ENCODE measurements at regions not wholly inside any gene's neighbourhood (a gene's known extent, or its start where the extent isn't known, plus 50 kb on each side); places are given as distances from the start of the nearest gene placed in this dataset.

DNA sequence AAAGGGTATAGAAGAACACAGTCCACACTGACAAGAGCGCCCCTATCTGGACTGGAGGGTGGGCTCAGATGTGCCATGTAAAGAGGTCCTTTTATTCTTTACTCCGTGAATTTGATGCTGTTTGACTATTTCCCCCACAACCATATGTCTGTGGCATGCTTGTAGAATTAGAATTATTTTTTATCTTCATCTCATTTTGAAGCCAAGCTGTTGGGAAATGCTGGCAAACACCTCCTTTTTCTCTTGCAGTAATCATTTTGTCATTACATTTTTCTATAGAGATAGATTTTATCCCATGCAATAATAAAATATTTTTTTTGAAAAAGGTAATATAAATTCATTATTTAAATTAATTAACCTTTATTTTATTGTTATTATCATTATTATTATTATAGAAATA is 926.6 kb upstream of the AUTS2 start:
- TF ChIP-seq TAF1 (IDR thresholded peaks at IDR 0.05; ENCODE audit: borderline replicate concordance, insufficient read depth, low read length) (no peak), POLR2AphosphoS5 (IDR thresholded peaks at IDR 0.05; ENCODE audit: low read depth, low read length) (no peak), FOXP2 (optimal IDR thresholded peaks at IDR 0.05; ENCODE audit: borderline replicate concordance, extremely low read depth, extremely low read length, insufficient read depth) (no peak), SIN3A (IDR thresholded peaks at IDR 0.05; ENCODE audit: borderline replicate concordance, insufficient read depth, low read length) (no peak)
- TF ChIP-seq, protein P1, sequence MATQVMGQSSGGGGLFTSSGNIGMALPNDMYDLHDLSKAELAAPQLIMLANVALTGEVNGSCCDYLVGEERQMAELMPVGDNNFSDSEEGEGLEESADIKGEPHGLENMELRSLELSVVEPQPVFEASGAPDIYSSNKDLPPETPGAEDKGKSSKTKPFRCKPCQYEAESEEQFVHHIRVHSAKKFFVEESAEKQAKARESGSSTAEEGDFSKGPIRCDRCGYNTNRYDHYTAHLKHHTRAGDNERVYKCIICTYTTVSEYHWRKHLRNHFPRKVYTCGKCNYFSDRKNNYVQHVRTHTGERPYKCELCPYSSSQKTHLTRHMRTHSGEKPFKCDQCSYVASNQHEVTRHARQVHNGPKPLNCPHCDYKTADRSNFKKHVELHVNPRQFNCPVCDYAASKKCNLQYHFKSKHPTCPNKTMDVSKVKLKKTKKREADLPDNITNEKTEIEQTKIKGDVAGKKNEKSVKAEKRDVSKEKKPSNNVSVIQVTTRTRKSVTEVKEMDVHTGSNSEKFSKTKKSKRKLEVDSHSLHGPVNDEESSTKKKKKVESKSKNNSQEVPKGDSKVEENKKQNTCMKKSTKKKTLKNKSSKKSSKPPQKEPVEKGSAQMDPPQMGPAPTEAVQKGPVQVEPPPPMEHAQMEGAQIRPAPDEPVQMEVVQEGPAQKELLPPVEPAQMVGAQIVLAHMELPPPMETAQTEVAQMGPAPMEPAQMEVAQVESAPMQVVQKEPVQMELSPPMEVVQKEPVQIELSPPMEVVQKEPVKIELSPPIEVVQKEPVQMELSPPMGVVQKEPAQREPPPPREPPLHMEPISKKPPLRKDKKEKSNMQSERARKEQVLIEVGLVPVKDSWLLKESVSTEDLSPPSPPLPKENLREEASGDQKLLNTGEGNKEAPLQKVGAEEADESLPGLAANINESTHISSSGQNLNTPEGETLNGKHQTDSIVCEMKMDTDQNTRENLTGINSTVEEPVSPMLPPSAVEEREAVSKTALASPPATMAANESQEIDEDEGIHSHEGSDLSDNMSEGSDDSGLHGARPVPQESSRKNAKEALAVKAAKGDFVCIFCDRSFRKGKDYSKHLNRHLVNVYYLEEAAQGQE (IDR thresholded peaks at IDR 0.05; ENCODE audit: insufficient read depth in 1 of 2, low read depth in 2 of 2, low read length in 2 of 2), result no peak

DNA sequence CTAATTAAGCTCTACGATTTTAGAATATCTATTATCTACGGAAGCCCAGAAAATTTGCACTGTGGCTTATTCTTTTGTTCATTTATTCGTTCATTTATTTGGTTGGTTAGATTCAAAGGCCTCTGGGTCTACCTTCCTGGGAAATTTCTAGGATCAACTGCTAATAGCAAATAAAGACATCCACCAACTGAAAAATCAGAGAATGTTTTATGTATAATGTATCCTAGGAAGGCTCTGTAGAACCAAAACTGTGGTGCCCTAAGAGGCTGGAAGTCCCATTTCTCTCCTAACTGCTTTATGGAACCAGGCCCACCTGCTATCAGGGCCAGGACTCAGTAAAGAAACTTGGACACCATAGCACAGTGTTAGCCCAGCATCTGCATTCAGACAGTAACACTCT is 923.4 kb upstream of the AUTS2 start:
- TF ChIP-seq TAF1 (IDR thresholded peaks at IDR 0.05; ENCODE audit: borderline replicate concordance, insufficient read depth, low read length) (no peak), SIN3A (IDR thresholded peaks at IDR 0.05; ENCODE audit: borderline replicate concordance, insufficient read depth, low read length) (no peak), FOXP2 (optimal IDR thresholded peaks at IDR 0.05; ENCODE audit: borderline replicate concordance, extremely low read depth, extremely low read length, insufficient read depth) (no peak), POLR2AphosphoS5 (IDR thresholded peaks at IDR 0.05; ENCODE audit: low read depth, low read length) (no peak)
- TF ChIP-seq, protein P1 (IDR thresholded peaks at IDR 0.05; ENCODE audit: insufficient read depth in 1 of 2, low read depth in 2 of 2, low read length in 2 of 2), result no peak

DNA sequence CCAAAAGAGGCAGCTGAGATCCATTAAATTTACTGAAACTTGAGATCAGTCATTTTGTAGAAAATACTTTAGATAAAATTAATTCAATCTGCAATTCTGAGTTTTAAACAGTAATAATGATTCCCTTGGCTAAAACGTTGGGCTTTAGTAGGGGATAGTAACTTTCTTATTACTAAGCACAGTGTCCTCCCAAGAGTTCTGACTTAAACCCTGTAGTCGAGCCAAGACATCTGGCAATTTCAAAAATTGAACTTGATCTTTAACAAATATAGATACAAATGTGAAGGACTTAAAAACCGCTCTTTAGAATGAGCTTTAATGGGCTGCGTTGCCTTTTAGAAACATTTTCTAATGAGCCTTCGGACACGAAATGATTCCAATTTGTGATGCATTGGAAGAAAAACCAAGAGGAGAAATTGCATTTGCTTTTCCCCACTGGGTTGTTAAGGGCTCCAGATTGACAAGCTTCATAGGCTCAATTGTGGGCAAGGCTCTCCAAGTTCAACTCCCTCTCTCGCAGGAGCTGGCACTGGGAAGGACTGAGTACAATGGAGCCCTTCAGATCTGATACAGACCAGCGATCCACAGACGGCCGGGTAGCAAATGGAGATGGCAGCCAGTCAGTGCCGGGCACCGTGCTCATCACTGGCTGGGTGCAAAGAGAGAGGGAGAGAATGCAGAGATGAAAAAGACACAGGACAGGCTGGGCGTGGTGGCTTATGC is 921.3 kb upstream of the AUTS2 start:
- no peak for TF ChIP-seq TAF1 (IDR thresholded peaks at IDR 0.05; ENCODE audit: borderline replicate concordance, insufficient read depth, low read length)
- no peak for TF ChIP-seq SIN3A (IDR thresholded peaks at IDR 0.05; ENCODE audit: borderline replicate concordance, insufficient read depth, low read length)
- TF ChIP-seq, protein P1 (IDR thresholded peaks at IDR 0.05; ENCODE audit: insufficient read depth in 1 of 2, low read depth in 2 of 2, low read length in 2 of 2), result no peak
- TF ChIP-seq FOXP2 (optimal IDR thresholded peaks at IDR 0.05; ENCODE audit: borderline replicate concordance, extremely low read depth, extremely low read length, insufficient read depth), result no peak
- TF ChIP-seq POLR2AphosphoS5 (IDR thresholded peaks at IDR 0.05; ENCODE audit: low read depth, low read length), result no peak

DNA sequence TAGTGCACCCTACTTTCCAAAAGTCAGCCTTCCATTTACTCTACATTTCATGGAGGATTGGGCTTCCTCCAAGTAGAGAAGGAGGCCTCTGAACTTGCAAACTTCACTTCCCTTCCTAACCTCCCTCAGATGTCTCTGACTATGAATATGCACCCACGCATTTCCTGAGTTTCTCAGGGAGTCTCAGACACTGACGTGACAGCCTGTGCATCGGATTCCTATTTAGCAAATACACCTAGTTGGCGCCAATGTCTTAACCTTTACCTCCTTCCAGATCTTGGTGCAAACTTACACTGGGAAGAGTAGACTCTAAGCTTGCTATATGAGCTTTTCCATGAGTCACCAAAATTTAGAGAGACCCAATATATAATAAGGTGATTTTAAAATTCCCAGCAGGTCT is 920.1 kb upstream of the AUTS2 start:
- TF ChIP-seq POLR2AphosphoS5 (IDR thresholded peaks at IDR 0.05; ENCODE audit: low read depth, low read length) (no peak), SIN3A (IDR thresholded peaks at IDR 0.05; ENCODE audit: borderline replicate concordance, insufficient read depth, low read length) (no peak), FOXP2 (optimal IDR thresholded peaks at IDR 0.05; ENCODE audit: borderline replicate concordance, extremely low read depth, extremely low read length, insufficient read depth) (no peak), TAF1 (IDR thresholded peaks at IDR 0.05; ENCODE audit: borderline replicate concordance, insufficient read depth, low read length) (no peak)
- TF ChIP-seq, protein P1 (IDR thresholded peaks at IDR 0.05; ENCODE audit: insufficient read depth in 1 of 2, low read depth in 2 of 2, low read length in 2 of 2), result no peak

Measured in PFSK-1 (cell line).